ENCODE measurements at regions not wholly inside any gene's neighbourhood (a gene's known extent, or its start where the extent isn't known, plus 50 kb on each side); places are given as distances from the start of the nearest gene placed in this dataset.

DNA sequence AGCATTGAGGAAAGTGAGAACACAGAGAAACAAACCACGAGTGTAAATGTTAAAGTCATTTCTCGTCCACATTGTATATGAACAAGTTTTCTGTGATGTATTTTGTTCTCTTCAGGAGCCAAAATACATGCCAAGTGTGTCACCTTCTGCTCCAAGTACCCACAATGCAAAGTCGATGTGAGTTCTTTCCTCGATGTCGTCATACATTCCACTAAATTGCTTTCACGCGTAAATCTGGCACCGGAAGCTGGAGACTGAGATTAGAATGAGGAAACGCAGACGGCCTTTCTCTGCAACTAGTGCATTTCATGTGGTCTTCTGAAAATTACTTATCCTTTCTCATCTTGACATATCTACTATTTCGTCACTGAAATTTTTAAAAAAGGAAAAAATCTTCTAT lies 118.5 kb upstream of the SALL3 start:
- no peak for TF ChIP-seq EZH2phosphoT487 (IDR thresholded peaks at IDR 0.05; ENCODE audit: borderline replicate concordance, low read depth, low read length)
- Histone ChIP-seq H3K9me3 (ENCODE audit: low read length) (no peaks in the 10 kb centered on the region), H3K27ac (ENCODE audit: low read depth, low read length, poor library complexity, severe bottlenecking) (no peak overlapping the region), H2AFZ (ENCODE audit: low read length) (no peak overlapping the region), H3K4me1 (ENCODE audit: insufficient read depth, low read length, poor library complexity, severe bottlenecking) (no peaks in the 10 kb centered on the region), H3K4me2 (ENCODE audit: low read length) (no peak overlapping the region), H3K79me2 (ENCODE audit: insufficient read depth, low read depth, low read length) (no peaks in the 10 kb centered on the region), H4K20me1 (ENCODE audit: insufficient read depth, low read length) (no peaks in the 10 kb centered on the region), H3K36me3 (ENCODE audit: insufficient read depth, low read length) (no peaks in the 10 kb centered on the region), H3K4me3 (ENCODE audit: low read depth, low read length, poor library complexity, severe bottlenecking) (no peak overlapping the region), H3K9me2 (ENCODE audit: insufficient read depth, low read length) (no peaks in the 10 kb centered on the region)
- BruUV-seq (replicated peaks): no TSS peak
- intact Hi-C loops (cut with micrococcal nuclease; ENCODE audit: unreplicated experiment): no loop called here
- CTCF ChIA-PET (ENCODE audit: unreplicated experiment): no interaction called here
- no peak for DNase-seq (ENCODE audit: low spot score)
- POLR2A ChIA-PET: no interaction called here

DNA sequence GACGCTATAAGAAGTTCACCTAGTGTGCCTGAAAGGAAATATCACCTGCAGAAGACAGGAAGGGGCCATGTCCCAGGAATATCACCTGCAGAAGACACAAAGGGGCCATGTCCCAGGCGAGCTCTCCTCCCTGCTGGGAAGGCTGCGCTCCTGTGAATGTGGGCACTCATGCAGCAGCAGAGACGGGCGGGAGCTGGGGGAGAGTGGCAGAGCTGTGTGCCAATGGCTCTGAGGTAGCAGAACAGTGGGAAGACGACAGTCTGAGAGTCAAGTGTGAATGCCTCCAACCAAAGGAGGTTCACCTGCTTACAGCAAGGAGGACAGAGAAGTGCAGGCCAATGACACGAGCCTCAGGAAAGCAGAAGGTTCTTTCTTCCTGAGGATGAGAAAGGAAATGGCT lies 117.9 kb upstream of the SALL3 start:
- ChIA-PET CTCF (ENCODE audit: unreplicated experiment) (no interaction called here), POLR2A (no interaction called here)
- H3K79me2 ChIP-seq (ENCODE audit: insufficient read depth, low read depth, low read length): no peaks in the 10 kb centered on the region
- no peak overlapping the region for H3K4me2 ChIP-seq (ENCODE audit: low read length)
- TF ChIP-seq EZH2phosphoT487 (IDR thresholded peaks at IDR 0.05; ENCODE audit: borderline replicate concordance, low read depth, low read length): no peak
- TF ChIP-seq, protein P1, sequence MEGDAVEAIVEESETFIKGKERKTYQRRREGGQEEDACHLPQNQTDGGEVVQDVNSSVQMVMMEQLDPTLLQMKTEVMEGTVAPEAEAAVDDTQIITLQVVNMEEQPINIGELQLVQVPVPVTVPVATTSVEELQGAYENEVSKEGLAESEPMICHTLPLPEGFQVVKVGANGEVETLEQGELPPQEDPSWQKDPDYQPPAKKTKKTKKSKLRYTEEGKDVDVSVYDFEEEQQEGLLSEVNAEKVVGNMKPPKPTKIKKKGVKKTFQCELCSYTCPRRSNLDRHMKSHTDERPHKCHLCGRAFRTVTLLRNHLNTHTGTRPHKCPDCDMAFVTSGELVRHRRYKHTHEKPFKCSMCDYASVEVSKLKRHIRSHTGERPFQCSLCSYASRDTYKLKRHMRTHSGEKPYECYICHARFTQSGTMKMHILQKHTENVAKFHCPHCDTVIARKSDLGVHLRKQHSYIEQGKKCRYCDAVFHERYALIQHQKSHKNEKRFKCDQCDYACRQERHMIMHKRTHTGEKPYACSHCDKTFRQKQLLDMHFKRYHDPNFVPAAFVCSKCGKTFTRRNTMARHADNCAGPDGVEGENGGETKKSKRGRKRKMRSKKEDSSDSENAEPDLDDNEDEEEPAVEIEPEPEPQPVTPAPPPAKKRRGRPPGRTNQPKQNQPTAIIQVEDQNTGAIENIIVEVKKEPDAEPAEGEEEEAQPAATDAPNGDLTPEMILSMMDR (conservative IDR thresholded peaks at IDR 0.05; ENCODE audit: low read length): no peak
- H3K36me3 ChIP-seq (ENCODE audit: insufficient read depth, low read length): no peaks in the 10 kb centered on the region
- no peak for DNase-seq (ENCODE audit: low spot score)
- no TSS peak for BruUV-seq (replicated peaks)
- no peaks in the 10 kb centered on the region for H3K9me2 ChIP-seq (ENCODE audit: insufficient read depth, low read length)
- H3K4me1 ChIP-seq (ENCODE audit: insufficient read depth, low read length, poor library complexity, severe bottlenecking): no peaks in the 10 kb centered on the region
- no peaks in the 10 kb centered on the region for H4K20me1 ChIP-seq (ENCODE audit: insufficient read depth, low read length)
- no peaks in the 10 kb centered on the region for H3K9me3 ChIP-seq (ENCODE audit: low read length)
- H3K27ac ChIP-seq (ENCODE audit: low read depth, low read length, poor library complexity, severe bottlenecking): no peak overlapping the region
- intact Hi-C loops (cut with micrococcal nuclease; ENCODE audit: unreplicated experiment): no loop called here
- H3K4me3 ChIP-seq (ENCODE audit: low read depth, low read length, poor library complexity, severe bottlenecking): no peak overlapping the region
- no peak overlapping the region for H2AFZ ChIP-seq (ENCODE audit: low read length)

DNA sequence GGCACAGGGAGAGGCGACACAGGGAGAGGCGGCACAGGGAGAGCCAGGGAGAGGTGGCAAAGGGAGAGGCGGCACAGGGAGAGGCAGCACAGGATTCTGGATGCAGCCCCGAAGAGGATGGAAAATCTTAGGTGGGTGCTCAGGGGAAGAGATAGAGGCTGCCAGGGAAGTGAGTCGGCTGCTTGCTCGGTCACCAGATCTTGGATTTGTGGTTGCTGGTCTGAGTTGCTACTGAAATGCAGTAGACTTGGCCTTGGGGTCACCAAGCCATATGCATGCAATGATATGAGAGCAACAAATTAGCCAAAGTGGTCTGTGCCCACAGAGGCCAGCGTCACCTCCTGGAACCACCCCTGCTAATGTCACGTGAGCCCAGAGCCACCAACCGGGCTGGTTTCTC lies 117.2 kb upstream of the SALL3 start:
- TF ChIP-seq, protein P1 (conservative IDR thresholded peaks at IDR 0.05; ENCODE audit: low read length): no peak
- no peak for TF ChIP-seq EZH2phosphoT487 (IDR thresholded peaks at IDR 0.05; ENCODE audit: borderline replicate concordance, low read depth, low read length)
- POLR2A ChIA-PET: no interaction called here
- no TSS peak for BruUV-seq (replicated peaks)
- intact Hi-C loops (cut with micrococcal nuclease; ENCODE audit: unreplicated experiment): no loop called here
- Histone ChIP-seq H3K9me2 (ENCODE audit: insufficient read depth, low read length) (no peaks in the 10 kb centered on the region), H3K27ac (ENCODE audit: low read depth, low read length, poor library complexity, severe bottlenecking) (no peak overlapping the region), H3K79me2 (ENCODE audit: insufficient read depth, low read depth, low read length) (no peaks in the 10 kb centered on the region), H3K36me3 (ENCODE audit: insufficient read depth, low read length) (no peaks in the 10 kb centered on the region), H4K20me1 (ENCODE audit: insufficient read depth, low read length) (no peaks in the 10 kb centered on the region), H3K4me3 (ENCODE audit: low read depth, low read length, poor library complexity, severe bottlenecking) (no peak overlapping the region), H3K4me1 (ENCODE audit: insufficient read depth, low read length, poor library complexity, severe bottlenecking) (no peaks in the 10 kb centered on the region), H3K4me2 (ENCODE audit: low read length) (no peak overlapping the region), H3K9me3 (ENCODE audit: low read length) (no peaks in the 10 kb centered on the region), H2AFZ (ENCODE audit: low read length) (no peak overlapping the region)
- DNase-seq (ENCODE audit: low spot score): no peak
- CTCF ChIA-PET (ENCODE audit: unreplicated experiment): no interaction called here
